ENCODE measurements at regions not wholly inside any gene's neighbourhood (a gene's known extent, or its start where the extent isn't known, plus 50 kb on each side); places are given as distances from the start of the nearest gene placed in this dataset.

- Histone ChIP-seq H3K36me3 (no peaks in the 10 kb centered on the region), H3K27me3 (no peaks in the 10 kb centered on the region), H3K4me1 (peaks cover 0 to 5% (median 2%) of the 10 kb centered on the region in 4 donors), H3K9me3 (no peaks in the 10 kb centered on the region), H3K4me3 (no peak overlapping the region), H3K27ac (no peak overlapping the region)
- DNase-seq, result no peak
- intact Hi-C loops (cut with DNase I; ENCODE audit: low total_unique reads), result no loop called here
- no peak for TF ChIP-seq CTCF (IDR thresholded peaks at IDR 0.05)
These were observed 188.9 kb downstream of the TLE3 start for GRCh38 chr15:69908590-69909420.

GRCh38 chr15:69909719-69910444 lies 187.8 kb downstream of the TLE3 start:
- no peak overlapping the region for H3K4me3 ChIP-seq
- H3K9me3 ChIP-seq, result no peaks in the 10 kb centered on the region
- no peak overlapping the region for H3K27ac ChIP-seq
- H3K27me3 ChIP-seq, result no peaks in the 10 kb centered on the region
- H3K4me1 ChIP-seq, result no peaks in the 10 kb centered on the region
- TF ChIP-seq CTCF (IDR thresholded peaks at IDR 0.05), result no peak
- intact Hi-C loops (cut with DNase I; ENCODE audit: low total_unique reads), result no loop called here
- H3K36me3 ChIP-seq, result no peaks in the 10 kb centered on the region
- peak in 1 of 2 donors; percentile 2 for DNase-seq

- no peak for TF ChIP-seq CTCF (IDR thresholded peaks at IDR 0.05)
- DNase-seq, result peak in 1 of 2 donors; percentile 15
- H3K27ac ChIP-seq, result no peak overlapping the region
- no peak overlapping the region for H3K4me3 ChIP-seq
- intact Hi-C loops (cut with DNase I; ENCODE audit: low total_unique reads), result no loop called here
- peaks cover 0 to 3% of the 10 kb centered on the region in 2 donors for H3K27me3 ChIP-seq
- H3K4me1 ChIP-seq, result no peaks in the 10 kb centered on the region
- H3K36me3 ChIP-seq, result no peaks in the 10 kb centered on the region
- no peaks in the 10 kb centered on the region for H3K9me3 ChIP-seq
These were observed 187.2 kb downstream of the TLE3 start for GRCh38 chr15:69910514-69910913.

- DNase-seq, result peak in 1 of 2 donors; percentile 7
- H3K27ac ChIP-seq, result no peak overlapping the region
- peaks cover 0 to 3% of the 10 kb centered on the region in 2 donors for H3K27me3 ChIP-seq
- no peaks in the 10 kb centered on the region for H3K36me3 ChIP-seq
- no peak overlapping the region for H3K4me3 ChIP-seq
- intact Hi-C loops (cut with DNase I; ENCODE audit: low total_unique reads), result no loop called here
- H3K9me3 ChIP-seq, result no peaks in the 10 kb centered on the region
- H3K4me1 ChIP-seq, result no peaks in the 10 kb centered on the region
- no peak for TF ChIP-seq CTCF (IDR thresholded peaks at IDR 0.05)
These were observed 185.6 kb downstream of the TLE3 start for GRCh38 chr15:69912116-69912515.

- Histone ChIP-seq H3K4me3 (no peak overlapping the region), H3K27ac (no peak overlapping the region), H3K9me3 (no peaks in the 10 kb centered on the region), H3K27me3 (peaks cover 0 to 3% of the 10 kb centered on the region in 2 donors), H3K36me3 (no peaks in the 10 kb centered on the region), H3K4me1 (no peaks in the 10 kb centered on the region)
- DNase-seq, result peak in 1 of 2 donors; percentile 7
- intact Hi-C loops (cut with DNase I; ENCODE audit: low total_unique reads), result no loop called here
- TF ChIP-seq CTCF (IDR thresholded peaks at IDR 0.05), result no peak
These were observed 183.7 kb downstream of the TLE3 start for GRCh38 chr15:69914040-69914439.
